ENCODE measurements at regions not wholly inside any gene's neighbourhood (a gene's known extent, or its start where the extent isn't known, plus 50 kb on each side); places are given as distances from the start of the nearest gene placed in this dataset.

- TF ChIP-seq CTCF (IDR thresholded peaks at IDR 0.05): no peak
- TF ChIP-seq POLR2A (IDR thresholded peaks at IDR 0.05): no peak
Observed at GRCh38 chr3:24933401-24933800, 438.8 kb upstream of the THRB start.
